NCI-H1436 (cell line): ENCODE measurements at regions not wholly inside any gene's neighbourhood (a gene's known extent, or its start where the extent isn't known, plus 50 kb on each side); places are given as distances from the start of the nearest gene placed in this dataset.

Experiments used
- DNase-seq: peaks from one replicate; lab custom pipeline; 2025; lab: John Stamatoyannopoulos, UW

DNA sequence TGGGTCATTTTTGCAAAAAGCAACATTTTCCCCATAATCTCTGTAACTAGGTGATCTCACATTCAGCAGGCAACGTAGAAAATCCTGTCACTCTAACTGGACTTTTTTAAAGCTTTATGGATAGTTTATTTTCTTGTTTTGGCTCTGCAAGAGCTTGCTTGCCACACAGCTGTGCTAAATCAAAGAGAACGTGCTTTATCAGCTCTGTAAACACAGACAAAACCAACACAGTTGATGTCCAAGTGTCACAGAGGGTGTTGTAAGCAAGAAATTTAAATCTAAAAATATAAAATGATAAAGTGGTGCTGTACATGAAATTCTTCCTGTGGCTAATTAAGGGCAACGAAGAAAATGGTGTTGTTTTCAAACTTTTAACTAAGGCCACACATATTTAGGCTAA is 97.5 kb upstream of the STAC start:
- no peak for DNase-seq

DNA sequence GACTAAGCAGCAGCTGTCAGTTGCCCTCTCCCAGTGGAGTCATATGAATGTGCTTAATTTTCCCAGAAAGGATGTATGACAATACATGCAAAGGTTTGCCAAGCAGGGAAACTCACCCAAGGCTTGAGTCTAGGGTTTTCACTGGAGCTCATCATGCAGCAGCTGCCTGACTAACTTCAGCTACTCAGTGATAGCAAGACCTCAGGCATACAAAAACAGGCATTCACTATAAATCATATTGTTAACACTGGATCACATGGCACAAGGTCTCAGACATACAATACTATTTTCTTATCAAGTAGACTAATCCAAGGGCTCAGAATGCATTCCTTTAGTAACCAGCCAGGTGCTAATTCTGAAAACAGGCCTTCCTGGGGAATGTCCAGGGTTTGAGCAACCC is 85.0 kb upstream of the STAC start:
- DNase-seq: no peak

DNA sequence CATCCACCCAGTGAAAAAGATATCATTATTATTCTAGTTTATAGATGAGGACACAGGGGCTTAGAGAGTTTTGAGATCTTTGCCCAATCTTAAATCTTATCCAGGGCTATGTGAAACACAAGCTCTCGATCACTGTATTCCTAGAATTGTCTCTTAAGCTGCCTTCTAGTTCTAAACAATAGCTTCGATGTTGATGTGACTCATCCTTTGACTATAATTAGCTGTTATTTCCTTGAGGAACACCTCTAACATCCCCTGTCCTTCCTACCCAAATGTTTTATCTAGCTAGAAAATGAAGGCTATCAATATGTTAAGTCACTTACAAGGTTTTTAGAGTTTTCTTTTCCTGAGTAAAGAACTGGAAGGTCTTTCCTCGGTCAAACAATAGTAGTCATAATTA is 83.1 kb upstream of the STAC start:
- DNase-seq: no peak

DNA sequence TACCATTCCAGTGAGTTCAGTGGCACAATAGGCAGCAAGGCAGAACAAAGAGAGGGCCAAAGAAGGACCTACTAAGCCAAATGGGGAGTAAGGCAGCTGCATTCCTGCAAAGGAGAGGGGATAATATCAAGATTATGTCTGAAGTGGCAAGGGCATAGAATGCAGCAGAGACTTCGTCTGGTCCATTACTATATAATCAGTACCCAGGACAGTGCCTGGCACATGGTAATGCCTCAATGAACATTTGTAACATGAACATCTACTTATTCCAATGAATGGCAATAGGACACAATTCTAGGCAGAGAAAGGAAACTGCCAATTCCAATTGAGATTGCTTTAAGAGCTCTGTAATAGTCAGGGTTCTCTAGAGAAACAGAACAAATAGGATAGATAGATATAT is 82.1 kb upstream of the STAC start:
- no peak for DNase-seq

DNA sequence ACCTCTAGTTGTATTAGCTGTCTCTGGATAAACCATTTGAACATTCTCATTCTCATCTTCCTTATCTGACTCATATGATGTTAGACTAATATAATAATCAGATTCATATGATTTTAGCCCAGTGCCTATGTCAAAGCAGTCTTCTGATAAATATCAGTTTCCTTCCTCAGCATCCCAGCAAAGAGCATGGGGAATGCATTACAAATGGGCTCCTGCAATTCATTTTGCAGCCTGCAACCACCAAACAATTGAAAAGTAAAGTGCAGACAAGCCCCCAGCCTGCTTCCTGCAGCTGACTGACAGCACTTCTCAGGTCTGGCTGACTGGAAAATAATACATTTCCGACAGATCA is 78.2 kb upstream of the STAC start:
- no peak for DNase-seq

DNA sequence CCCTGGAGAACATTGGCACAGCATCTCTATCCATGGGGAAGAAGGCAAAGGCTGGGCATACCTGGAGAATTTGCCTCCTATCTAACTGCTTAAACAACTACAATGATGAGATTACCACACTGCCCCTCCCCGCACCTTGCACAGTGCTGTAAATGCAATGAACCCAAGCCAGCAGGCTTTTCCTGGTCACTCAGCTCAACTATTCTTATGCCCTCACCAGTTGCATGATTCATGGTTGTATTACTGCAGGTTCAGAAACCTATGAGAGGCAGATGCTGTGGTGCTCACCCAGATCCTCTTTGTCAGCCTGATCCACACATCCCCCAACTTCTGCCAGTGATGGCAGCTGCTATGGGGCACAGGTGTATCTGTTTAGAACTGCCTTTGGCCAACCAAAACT is 77.7 kb upstream of the STAC start:
- no peak for DNase-seq

DNA sequence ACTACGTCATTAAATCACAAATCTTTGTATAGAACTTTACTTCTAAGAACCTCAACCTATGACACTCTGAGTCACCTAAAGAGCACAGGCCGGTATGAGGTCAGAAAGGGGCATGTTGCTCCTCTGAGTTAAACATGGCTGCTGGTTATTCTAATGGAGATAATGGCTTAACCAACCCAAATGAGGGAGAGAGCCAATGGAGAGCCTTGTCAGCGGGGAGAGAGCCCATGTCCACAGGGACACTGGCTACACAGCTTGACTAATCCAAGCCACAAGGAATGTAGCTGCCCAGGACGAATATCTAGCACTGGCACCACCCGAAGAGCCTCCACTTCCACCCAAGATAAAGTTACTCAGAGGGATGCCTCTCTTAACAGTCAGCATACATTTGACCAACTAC is 77.0 kb upstream of the STAC start:
- no peak for DNase-seq

DNA sequence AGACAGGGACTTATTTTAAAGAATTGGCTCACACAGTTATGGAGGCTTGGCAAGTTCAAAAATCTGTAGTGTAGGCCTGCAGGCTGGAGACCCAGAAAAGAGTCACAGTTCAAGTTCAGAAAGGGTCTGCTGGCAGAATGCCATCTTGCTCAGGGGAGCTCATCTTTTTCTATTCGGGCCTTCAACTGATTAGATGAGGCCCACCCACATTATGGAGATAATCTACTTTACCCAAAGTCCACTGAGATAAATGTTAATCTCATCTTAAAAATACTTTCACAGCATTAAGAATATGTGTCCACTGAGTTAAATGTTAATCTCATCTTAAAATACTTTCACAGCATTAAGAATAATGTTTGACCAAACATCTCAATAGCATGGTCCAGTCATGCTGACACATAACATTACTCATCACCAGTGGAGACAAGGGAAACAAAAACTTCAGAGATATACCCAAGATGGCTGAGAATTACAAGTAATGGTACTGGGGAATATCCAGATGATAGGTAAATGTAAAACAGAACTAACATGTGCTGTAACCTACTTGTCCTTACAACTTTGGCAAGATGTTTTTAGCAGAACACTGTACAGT is 74.3 kb upstream of the STAC start:
- no peak for DNase-seq

DNA sequence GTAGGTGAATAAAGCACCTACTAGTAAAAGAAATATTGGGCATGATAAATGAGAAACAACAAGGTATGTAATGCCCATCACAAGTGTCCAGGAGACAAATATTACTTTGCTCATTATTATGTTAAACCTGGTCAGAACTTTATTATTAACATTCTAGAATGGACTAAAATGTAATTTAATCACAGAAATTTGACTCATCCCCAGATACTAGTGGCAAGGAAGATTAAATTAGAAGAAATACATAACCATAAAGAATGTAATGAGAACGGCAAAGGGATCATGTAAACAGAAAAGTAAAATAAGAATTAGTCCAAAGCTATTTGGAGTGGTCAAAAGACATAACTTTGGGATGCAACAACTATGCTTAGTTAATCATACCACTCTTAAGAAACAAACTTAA is 71.2 kb upstream of the STAC start:
- no peak for DNase-seq

DNA sequence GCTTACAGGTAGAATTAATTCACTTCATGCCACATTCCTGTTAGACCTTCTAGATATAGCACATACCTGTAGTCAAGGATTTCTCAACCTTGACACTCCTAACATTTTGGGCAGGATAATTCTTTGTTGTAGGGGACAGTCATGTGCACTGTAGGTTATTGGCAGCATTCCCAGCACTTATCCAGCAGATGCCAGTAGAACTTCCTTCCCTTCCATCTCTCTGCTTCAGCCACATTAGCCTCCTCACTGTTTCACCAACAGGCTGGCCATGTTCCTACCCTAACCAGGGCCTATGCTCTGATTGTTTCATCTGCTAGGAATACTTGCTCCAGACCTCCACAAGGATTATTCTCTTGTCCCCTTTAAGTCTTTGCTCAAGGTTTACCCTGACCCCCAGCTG is 68.0 kb upstream of the STAC start:
- DNase-seq: no peak

DNA sequence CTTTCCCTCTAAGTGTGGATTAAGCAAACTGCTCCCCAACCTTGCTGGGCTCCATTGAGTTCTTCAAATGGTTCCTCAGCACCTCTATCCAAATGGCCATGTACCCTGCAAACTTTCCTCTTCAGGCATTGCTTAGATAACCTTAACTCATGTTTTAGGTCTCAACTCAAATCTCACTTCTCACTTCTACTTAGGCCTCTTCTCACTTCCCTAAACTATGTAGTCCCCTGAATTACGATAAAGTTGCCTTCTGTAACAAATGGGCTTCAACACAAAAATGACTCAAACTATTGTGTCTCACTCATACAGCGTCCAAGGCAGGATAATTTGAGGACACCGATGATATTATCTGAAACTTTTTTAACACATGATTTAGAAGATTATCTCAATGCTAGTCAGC is 62.4 kb upstream of the STAC start:
- DNase-seq: no peak

DNA sequence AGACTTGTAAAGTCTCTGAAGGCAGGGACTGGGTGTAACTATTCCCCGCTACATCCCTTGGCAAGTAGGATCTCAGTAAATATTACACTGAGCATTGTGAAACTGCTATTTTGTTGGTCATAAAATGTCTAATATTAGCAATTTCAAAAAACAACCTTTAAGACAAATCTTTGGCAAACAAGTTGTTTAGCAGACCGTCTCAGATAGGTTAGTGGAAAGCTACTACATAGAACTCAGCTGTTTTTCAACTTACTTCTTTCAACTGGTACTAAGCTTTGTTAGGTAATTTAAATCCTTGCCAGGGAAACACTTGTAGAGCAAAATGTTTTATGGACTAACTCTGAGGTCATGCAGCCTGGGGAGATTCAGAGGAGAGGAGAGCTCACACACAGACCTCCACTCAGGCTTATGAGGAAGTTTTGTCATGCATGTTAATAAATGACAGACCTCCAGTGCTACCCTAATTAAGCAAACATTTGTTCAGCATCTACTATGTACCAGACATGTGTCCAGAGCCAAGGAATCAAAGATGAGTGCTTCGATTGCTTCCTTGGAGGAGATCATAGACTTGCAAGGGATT is 61.6 kb upstream of the STAC start:
- no peak for DNase-seq

DNA sequence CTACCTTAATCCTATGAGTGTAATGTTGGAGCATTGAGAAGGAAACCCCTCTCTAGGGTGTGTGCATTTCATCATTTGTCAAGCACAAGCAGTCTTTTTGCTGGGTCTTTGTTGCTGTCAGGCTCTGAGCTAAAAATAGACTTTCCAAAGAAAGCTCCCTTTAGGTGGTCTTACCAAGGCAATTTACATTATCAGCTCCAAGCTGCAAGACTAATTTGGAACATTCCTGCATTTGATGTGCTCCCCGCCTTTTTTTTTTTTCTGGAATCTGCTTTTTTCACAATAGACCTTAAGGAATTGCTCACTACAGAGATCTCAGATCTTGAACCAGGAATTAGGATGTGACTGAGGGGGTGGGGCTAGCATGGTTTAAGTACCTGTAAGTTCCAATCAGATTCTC is 60.6 kb upstream of the STAC start:
- no peak for DNase-seq
